NCI-H1092 treated with DMSO at 0.1 percent for 48 hours (cell line): ENCODE measurements at regions not wholly inside any gene's neighbourhood (a gene's known extent, or its start where the extent isn't known, plus 50 kb on each side); places are given as distances from the start of the nearest gene placed in this dataset.
"Not testable (repeated sequence)": the region's sequence is repeated elsewhere in the genome, so short reads cannot be mapped to it uniquely, and the experiment has no call there.

Experiments used
- DNase-seq: peaks from one replicate; lab custom pipeline; 2025; lab: John Stamatoyannopoulos, UW

DNA sequence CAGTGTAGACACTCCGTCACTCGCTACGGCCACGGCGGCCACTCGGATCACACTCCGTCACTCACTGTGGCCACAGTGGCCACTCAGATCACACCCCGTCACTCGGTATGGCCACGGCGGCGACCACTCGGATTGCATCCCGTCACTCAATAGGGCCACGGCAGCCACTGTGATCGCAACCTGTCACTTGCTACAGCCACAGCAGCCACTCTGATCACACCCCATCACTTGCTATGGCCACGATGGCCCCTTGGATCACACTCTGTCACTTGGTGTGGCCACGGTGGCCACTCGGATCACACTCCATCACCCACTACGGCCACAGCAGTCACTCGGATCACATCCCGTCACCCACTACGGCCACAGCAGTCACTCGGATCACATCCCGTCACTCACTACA is 175.3 kb downstream of the LAT start:
- DNase-seq: not testable (repeated sequence)

DNA sequence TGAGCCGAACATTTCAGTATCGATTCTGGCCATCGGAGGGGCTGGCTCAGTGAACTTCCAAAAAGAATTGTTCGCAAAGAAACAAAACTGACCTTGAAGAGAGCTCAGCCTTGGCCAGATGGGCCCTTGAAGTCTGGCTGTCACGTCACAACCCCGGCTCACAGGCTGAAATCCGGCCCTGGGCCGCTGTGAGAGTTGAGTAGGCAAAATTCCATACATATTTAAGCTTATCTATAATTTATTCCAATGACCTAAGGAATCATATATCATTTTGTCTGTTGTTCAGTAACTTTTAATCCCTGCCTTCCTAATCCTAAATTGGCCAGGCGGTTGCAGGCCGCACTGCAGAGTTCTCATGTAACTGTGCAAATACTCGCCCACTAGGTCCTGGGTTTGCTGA is 174.8 kb downstream of the LAT start:
- DNase-seq: not testable (repeated sequence)

DNA sequence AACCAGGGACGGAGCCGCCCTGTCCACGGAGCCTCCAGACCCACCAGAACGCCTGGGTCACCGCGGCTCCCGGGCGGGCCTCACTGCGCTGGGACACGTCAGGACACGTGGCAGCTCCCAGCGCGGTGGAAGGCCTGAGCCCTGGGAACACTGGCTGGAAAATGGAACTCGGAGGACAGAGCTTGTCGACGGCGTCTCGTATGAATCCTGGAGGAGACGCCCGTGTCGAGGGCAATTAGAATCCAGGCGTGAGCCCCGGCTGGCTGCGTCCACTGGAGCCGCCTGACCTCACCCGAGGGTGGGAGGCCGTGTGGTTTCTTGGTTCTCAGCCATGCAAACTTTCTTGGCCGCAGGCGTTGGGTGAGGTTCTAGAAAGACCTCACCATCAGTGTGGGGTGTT is 173.9 kb downstream of the LAT start:
- no peak for DNase-seq

DNA sequence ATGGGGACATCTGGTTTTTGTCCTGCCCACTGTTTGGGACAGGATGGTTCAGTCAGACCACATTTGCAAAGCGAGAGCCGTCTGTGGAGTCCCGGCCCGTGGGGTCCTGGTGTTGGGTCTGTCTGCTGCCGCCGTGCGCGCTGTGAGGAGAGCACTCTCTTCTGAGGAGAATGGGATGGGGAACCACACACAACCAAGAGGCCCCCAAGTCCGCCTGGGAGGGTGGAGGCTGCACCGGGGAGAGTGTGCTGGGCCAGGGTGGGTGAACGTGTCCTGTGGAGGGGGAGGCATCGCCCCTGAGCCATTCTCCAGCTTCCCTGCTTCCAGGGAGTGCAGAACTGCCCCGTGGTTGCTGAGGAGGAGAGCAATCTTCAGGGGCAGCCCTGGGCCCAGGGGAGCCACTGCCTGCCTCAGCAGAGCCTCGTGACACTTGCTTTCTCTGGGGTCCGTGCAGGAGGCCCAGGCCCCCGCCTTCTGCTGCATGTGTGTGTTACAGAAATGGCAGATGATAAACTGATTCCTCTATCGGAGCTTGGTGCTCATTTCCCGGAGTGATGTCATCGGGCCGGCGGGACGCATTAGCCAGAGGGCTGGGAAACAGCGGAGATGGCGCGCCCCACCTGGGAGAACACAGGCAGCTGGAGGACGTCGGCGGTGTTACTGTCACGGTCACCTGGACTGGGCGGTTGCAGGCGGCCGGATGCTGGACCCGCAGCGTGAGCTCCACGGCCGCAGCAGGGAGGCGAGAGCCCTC is 173.4 kb downstream of the LAT start:
- DNase-seq: not testable (repeated sequence)

DNA sequence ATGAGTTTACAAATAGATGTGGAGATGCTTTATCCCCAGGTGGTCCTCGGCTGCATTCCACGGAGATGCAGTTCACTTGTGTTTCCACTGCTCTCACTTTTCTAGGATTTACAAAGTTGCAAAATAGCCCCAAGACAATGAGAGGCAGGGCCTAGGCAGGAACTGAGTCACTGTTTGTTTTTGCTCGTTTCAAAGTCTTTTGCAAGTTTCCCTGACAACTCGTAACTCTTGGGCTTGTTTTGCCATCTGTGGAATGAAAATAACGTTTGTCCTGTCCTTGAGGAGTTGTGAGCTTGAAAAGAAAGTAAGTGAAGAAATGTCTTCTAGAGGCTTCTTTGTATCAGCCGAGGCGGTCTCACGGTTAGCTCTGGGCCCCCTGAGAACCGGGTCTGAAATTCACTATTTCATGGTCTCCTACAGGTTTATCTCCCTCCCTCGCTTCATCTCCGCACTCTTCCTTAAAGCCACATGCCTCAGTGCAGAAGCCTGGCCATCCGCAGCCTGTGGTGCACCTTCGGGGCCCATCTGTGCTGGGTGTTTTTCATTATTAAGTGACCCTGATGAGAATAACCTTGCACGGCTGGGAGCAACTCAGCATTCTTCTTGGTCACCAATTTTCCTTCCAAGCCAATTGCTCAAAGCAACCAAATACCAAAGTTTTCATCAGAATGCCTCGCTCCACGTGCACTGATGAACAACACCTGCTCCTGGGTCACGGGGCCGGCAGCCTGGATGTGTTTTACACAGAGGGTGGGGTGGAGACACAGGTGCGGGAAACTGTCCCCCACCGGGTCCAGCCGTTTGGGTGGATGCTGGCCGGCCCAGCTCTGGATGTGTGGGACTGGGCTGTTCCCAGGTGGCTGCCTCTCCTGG is 172.4 kb downstream of the LAT start:
- not testable (repeated sequence) for DNase-seq

DNA sequence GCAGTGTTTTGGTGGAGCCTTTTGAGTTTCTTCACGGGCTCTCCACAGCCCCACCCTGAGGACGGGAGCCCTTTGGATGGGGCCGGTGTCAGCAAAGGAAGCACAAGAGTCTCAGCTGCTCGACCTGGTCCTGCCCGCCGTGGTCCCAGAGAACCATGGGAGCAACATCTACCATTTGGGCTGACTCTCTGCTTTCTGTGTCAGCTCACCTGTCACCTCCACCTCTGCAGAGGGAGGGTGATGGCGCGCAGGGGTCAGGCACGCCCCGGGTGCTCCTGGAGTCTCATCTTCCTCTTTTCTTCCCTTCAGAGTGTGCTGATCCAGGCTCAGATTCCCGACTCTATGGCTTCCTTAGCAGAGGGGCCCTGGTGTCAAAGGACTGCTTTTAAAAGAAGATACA is 171.7 kb downstream of the LAT start:
- DNase-seq: no peak

DNA sequence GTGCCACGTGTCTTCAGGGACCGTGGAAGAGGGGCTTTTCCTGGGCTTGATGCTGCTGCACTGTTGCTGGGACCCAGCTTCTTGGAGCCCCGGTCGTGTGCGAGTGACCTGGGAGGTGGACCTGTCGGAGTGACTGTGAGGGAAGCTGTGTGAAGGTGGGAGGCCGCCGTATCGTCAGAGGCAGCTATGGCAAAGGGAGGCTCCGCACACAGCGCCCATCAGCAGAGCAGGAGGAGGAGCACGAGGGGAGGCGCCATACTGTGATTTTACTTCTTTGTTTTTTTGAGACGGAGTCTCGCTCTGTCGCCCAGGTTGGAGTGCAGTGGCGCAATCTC is 171.0 kb downstream of the LAT start:
- DNase-seq: not testable (repeated sequence)

DNA sequence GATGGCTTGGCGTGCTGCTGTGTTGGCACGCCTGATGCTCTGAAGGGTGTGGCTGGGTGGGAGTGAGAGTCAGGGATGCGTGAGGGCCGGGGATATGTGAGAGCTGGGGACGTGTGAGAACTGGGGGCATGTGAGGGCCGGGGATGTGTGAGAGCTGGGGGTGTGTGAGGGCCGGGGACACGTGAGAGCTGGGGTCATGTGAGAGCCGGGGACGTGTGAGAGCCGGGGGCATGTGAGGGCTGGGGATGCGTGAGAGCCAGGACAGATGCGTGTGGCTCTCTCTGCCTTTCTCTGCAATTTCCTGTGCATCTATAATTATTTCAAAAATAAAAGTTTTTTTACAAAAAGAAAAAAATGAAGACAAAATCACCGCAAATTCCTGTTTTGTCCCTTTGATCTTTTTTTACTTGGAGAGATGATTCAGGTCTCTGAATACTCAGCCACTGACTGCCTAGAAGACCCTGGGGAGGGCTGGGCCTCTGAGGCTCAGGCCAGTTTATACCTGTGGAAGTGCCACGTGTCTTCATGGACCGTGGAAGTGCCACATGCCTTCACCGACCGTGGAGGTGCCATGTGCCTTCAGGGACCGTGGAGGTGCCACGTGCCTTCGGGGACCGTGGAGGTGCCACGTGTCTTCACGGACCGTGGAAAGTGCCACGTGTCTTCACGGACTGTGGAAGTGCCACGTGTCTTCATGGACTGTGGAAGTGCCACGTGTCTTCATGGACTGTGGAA is 170.4 kb downstream of the LAT start:
- not testable (repeated sequence) for DNase-seq

DNA sequence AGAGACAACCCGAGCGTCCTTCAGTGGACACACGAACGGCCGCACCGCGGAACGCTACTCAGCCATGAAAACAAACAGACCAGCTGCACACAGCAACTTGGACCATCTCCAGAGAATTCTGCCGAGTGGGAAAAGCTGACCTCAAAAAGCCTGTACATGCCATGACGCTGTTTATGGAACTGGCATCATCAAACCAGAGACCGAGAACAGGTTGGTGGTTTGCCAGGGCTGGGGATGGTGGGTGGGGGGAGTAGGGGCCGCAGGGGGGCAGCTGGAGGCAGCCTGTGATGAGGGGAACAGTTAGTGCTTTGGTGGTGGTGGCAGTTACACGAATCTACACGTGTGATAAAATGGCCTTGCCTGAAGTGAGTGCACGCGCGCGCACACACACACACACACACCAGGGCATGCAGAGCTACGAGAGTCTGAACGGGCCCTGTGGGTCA is 169.8 kb downstream of the LAT start:
- DNase-seq: no peak

DNA sequence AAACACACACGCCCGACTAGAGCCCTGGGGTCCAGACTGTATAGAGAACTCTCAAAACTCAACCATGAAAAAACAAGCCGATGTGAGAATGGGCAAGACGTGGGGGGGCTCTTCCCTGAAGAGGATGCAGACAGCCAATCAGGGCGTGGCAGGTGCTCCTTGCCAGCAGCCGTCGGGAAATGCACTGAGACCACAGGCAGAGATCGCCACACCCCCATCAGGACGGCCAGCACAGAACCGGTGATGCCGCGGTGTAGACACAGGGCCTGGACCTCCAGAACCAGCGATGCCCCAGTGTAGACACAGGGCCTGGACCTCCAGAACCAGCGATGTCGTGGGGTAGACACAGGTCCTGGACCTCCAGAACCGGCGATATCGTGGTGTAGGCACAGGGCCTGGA is 169.2 kb downstream of the LAT start:
- no peak for DNase-seq

DNA sequence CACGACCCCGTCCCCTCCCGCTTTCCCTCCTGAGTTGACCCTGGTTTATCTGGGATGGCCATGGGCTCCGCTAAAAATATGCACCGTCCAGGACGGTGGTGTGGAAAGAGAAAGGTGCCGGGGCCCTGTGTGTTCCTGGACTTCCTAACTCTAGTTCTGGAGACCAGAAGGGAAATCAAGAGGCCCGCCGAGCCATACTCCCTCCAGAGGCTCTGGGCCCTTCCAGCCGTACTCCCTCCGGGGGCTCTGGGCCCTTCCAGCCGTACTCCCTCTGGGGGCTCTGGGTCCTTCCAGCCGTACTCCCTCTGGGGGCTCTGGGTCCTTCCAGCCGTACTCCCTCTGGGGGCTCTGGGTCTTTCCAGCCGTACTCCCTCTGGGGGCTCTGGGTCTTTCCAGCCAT is 168.5 kb downstream of the LAT start:
- not testable (repeated sequence) for DNase-seq

DNA sequence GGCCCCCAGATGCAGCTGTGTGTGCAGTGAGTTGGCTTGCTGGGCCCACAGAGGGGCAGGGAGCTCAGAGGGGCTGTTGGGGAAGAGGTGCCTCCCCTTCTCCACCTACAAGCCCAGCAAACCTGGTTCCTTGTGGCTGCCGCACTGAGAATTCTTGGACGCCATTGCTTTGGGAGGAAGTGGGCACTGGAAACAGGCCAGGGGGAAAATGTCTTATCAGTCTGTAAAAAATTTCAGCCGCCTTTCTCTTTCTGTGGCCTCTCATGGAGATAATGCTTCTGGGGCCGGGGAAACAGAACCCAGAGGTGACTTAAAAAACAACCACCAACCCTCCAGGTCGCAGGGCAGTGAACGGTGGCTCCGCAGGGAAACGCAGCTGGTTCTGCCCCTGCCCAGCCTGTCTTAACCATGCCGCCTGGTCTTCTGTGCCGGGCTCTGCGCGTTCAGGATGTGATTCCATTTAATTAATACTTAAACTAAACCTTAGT is 167.7 kb downstream of the LAT start:
- DNase-seq: not testable (repeated sequence)

DNA sequence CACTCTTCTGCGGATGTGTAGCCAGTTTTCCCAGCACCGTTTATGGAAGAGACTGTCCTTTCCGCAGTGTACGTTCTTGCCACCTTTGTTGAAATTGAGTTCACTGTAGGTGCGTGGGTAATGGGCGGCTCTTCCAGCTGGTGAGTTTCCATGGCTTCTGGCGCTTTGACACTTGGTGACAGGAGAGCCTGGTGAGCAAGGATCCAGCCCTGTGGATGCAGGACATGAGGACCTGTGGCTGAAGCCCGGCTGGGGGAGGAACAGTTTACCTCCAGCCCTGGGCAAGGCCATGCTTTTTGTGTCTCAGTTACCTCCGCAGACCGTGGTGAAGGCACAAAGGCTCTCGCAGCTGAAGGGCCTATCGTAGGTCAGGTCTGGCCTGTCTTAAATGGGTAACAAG is 166.5 kb downstream of the LAT start:
- DNase-seq: no peak

DNA sequence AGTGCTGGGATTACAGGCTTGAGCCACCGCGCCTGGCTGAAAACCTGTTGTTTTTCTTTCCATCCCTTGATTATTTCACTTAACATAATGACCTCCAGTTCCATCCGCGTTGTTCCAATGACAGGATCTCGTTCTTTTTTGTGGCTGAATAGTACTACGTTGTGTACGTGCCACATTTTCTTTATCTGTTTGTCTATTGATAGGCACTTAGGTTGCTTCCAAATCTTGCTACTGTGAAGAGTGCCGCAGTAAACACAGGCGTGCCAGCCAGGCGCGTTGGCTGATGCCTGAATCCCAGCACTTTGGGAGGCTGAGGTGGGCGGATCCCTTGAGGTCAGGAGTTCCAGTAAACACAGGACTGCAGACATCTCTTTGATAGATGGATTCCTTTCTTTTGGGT is 165.1 kb downstream of the LAT start:
- DNase-seq: not testable (repeated sequence)

DNA sequence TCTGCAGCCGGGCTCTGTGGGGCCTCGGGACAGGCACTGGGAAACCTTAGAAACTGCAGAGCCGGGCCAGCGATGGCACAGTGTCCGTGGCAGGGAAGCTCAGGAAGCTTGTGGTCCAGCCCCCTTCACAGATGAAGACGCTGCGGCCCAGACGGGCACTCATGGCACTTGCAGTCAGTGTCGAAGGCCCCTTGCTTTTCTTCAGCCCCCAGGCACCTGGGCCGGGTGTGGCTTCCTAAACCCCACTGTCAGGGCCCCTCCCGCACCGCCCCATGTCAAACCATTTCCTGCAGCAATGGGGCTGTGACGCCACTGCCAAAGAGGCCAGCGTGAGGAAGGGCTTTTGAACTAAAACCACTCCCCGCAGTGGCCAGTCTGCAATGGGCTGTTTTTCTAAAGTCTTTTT is 164.0 kb downstream of the LAT start:
- no peak for DNase-seq

DNA sequence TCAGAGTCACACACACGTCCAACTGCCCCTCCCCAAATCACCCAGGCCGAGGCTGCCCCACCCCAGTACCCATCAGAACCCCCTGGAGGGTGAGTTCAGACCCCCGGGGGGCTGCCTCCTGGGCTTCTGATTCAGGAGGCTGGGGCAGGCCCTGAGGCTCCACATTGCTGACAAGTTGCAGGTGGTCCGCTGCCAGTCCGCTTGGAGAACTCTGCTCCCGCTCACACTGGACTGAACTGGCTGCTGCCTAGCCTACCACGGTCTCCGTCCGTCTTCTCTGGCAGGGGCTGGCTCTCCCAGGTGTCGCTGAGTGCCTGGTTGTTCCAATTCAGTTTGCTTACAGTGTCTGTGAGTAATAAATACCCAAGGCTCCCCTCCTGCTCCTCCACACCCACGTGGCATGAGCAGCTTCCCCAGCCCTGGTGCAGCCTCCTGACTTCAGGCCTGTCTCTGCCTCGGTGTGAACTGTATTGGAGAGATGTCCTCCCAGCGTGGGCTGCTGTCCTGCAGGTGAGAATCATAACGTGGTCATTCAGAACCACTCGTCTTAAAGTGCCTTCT is 163.4 kb downstream of the LAT start:
- no peak for DNase-seq

DNA sequence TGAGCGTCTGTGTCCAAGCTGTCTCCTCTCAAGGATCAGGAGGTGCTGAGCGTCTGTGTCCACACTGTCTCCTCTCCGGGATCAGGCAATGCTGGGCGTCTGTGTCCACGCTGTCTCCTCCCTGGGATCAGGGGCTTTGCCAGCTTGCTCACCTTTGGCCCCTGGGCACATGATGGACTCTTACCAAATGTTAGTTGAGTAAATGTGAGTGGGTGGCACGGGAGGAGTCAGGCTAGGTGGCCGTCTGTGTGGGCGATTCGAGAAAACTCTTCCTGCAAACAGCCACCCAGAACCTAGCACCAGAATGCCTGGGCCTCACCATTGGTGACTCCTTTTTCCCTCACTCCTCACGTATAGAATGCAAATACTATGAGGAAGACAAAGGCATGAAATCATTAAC is 162.9 kb downstream of the LAT start:
- not testable (repeated sequence) for DNase-seq

DNA sequence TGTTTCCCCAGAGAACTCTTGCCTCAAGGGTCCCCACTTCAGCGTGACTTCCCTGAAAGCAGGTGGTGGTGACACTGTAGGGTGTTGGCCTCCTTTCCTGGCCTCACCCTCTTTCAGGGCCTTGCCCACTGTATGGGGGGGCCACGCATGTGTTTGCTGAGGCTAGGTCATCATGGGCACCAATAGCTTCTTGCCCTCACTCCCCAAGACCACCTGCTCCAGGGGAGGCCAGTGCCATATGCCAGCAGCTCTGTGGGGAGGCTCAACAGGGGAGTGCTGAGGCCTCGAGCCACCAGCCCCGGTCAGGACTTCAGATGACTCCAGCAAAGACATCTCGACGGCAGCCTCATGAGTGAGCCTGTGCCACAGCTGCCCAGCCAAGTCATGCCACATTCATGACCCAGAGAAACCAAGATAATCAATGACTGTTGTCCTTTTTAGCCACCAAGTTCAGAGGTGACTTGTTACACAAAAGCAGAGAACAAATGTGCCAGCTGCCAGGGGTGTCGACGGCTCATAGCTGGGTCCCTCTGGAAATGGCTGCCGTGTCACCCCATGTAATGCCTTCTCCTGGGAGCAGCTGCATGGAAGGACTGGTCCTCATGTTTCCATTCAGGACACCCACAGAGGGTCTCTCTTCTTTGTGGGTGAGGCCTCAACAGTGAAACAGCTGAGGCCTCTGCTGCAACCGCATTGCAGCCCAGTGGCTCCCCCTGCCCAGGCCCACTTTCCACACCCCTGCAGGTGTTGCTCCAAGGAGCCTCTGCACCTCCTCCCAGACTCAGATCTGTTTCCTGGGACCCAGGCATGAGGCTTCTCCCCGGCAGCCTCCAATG is 162.2 kb downstream of the LAT start:
- not testable (repeated sequence) for DNase-seq

DNA sequence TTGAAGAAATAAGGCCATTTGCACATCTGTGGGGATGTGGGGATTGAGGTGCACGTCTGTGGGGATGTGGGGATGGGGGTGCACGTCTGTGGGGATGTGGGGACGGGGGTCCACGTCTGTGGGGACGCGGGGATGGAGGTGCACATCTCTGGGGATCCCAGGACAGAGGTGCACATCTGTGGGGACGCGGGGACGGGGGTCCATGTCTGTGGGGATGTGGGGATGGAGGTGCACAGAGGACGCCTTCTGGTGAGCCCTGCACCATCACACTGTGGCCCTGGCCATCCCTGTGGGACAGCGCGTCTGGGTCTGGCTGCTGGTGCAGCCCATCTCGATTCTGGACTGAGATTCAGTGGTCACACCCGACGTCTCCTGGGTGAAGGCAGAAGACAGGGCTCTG is 161.4 kb downstream of the LAT start:
- no peak for DNase-seq

DNA sequence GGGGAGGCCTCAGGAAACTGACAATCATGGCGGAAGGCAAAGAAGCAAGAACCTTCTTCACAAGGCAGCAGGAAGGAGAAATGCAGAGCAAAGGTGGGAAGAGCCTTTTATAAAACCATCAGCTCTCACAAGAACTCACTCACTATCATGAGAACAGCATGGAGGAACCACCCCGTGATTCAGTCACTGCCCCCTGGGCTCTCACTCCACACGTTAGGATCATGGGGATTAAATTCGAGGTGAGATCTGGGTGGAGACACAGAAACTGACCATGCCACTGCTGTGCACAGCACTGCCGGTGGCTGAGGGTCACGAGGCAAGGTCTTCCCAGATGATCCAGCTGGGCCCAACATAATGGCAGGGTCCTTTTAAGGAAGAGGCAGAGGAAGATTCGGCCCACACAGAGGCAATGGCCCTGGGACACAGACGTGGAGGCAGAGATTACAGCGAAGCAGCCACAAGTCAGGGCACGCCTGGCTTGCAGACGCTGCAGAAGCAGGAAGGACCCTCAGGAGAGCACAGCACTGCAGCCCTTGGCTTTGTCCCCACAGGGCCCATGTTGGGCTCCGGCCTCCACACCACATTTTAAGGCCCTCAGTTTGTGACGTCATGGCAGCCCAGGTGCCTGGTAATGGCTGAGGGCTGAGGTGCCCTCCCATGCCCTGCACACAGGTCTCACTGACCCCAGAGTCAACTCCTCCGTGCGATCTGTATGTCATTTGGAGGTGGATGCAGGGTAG is 160.8 kb downstream of the LAT start:
- DNase-seq: not testable (repeated sequence)
